K562 (cell line): ENCODE measurements at regions not wholly inside any gene's neighbourhood (a gene's known extent, or its start where the extent isn't known, plus 50 kb on each side); places are given as distances from the start of the nearest gene placed in this dataset.

Experiments
- CREB1 ChIP-seq, 2 experiments: sonication (generic) in 1 of 2; formaldehyde crosslinking in 1 of 2; IDR thresholded peaks; 2 replicates each; pipeline versions ENCODE4 v1.6.1 to v1.8.0; 2012 to 2022; ENCODE audit warnings: inconsistent platforms in 1 of 2, mild to moderate bottlenecking in 1 of 2, missing genetic modification reagents in 1 of 2, moderate library complexity in 1 of 2
- ELF2 ChIP-seq: fragments of 250-450 bp; sonication (Bioruptor Pico); IDR thresholded peaks from 2 replicates; pipeline ENCODE4 v1.5.0; 2021; ENCODE audit warnings: mild to moderate bottlenecking
- GABPA ChIP-seq: fragments of 200-800 bp; sonication (Bioruptor generic); conservative IDR thresholded peaks from 2 replicates; pipeline ENCODE4 v1.6.1; 2016; ENCODE audit warnings: low read depth, missing genetic modification characterization, missing compliant biosample characterization
- JUND ChIP-seq, 2 experiments: IDR thresholded peaks; 2 replicates in 1 of 2; 3 replicates in 1 of 2; pipeline ENCODE4 v1.6.1; 2011; ENCODE audit warnings: borderline replicate concordance in 2 of 2, low read depth in 2 of 2, low read length in 2 of 2, improper control_type of control experiment in 1 of 2, missing biosample characterization in 1 of 2, missing genetic modification characterization in 1 of 2, missing genetic modification reagents in 1 of 2
- LARP7 ChIP-seq: fragments of 450-650 bp; IDR thresholded peaks from 2 replicates; pipeline ENCODE4 v1.6.1; 2016
- MAZ ChIP-seq, 2 experiments: fragments of 450-650 bp in 1 of 2; sonication (generic) in 1 of 2; formaldehyde crosslinking; IDR thresholded peaks in 1 of 2; conservative IDR thresholded peaks in 1 of 2; 2 replicates each; pipeline versions ENCODE4 v1.4.0 to v1.5.0; 2020; ENCODE audit warnings: mild to moderate bottlenecking in 1 of 2, missing genetic modification reagents in 1 of 2
- NFRKB ChIP-seq: fragments of 450-650 bp; IDR thresholded peaks from 2 replicates; pipeline ENCODE4 v1.6.1; 2016; ENCODE audit warnings: low read depth
- TAF1 ChIP-seq: IDR thresholded peaks from 2 replicates; pipeline ENCODE4 v1.6.1; 2011; ENCODE audit warnings: mild to moderate bottlenecking, low read length, moderate library complexity; ENCODE audit not compliant: insufficient read depth, control insufficient read depth, severe bottlenecking; ENCODE audit errors: extremely low read depth
- TEAD4 ChIP-seq, 2 experiments: sonication (generic) in 1 of 2; formaldehyde crosslinking in 1 of 2; IDR thresholded peaks; 2 replicates each; pipeline versions ENCODE4 v1.6.1 to v1.8.0; 2012 to 2022; ENCODE audit warnings: borderline replicate concordance in 1 of 2, inconsistent platforms in 1 of 2, low read length in 1 of 2, mild to moderate bottlenecking in 1 of 2, missing genetic modification reagents in 1 of 2
- TF ChIP-seq, protein P1 (sequence below), 3 experiments: IDR thresholded peaks in 2 of 3; conservative IDR thresholded peaks in 1 of 3; 2 replicates each; pipeline ENCODE4 v1.5.1; 2011 to 2012; ENCODE audit warnings: low read length in 3 of 3, mild to moderate bottlenecking in 3 of 3, control low read depth in 2 of 3, improper control_type of control experiment in 1 of 3, inconsistent platforms in 1 of 3, low read depth in 1 of 3, mixed read lengths in 1 of 3, moderate library complexity in 1 of 3; ENCODE audit not compliant: insufficient read depth in 2 of 3
- TF ChIP-seq, protein P2 (sequence below): sonication (generic); formaldehyde crosslinking; IDR thresholded peaks from 2 replicates; pipeline ENCODE4 v1.8.1; 2023; ENCODE audit warnings: mild to moderate bottlenecking, missing genetic modification reagents
- TF ChIP-seq, protein P3 (sequence below): sonication (generic); formaldehyde crosslinking; IDR thresholded peaks from 2 replicates; pipeline ENCODE4 v1.8.1; 2023; ENCODE audit warnings: mild to moderate bottlenecking, missing genetic modification reagents
- TF ChIP-seq, protein P4 (sequence below): sonication (generic); formaldehyde crosslinking; IDR thresholded peaks from 2 replicates; pipeline ENCODE4 v1.8.0; 2022; ENCODE audit warnings: mild to moderate bottlenecking, low read depth, missing genetic modification reagents

DNA sequence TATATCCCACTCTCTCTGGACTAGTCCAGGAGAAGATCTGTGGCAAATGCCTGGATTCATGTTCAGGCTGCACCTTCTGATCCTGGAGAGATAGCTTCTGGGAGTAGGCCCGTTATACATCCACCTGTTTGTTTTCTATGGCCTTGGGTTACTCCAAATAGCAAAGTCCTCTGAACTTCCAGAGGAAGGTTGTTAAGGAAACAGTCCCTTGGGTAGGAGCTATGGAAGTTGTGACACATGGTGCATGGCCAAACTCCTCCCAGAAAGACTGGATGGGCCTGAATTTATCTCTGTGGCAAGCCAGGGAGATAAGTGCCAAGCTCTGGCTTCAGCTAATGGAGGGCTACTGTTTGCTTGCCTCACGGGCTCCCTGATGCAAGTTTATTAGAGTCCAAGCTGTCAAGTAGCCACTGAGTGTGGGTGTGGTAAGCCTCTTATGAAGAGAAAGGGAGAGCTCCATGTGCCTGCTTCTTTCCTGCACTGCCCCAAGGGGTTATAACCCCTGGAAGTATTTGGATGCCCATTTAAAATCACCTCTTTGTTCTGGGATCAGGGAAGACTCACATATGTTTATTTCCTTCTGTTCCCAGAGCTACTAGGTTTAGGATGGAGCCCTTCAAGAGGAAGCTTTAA lies 328.7 kb upstream of the ATP11B start:
- TF ChIP-seq TEAD4 (IDR thresholded peaks at IDR 0.05; ENCODE audit: low read length) (no peak), TEAD4 (CRISPR knock-in tag; IDR thresholded peaks at IDR 0.05; ENCODE audit: borderline replicate concordance) (no peak), NFRKB (no peak), MAZ (CRISPR knock-in tag; conservative IDR thresholded peaks at IDR 0.05 in 1 of 2, IDR thresholded peaks at IDR 0.05 in 1 of 2) (no peak), CREB1 (IDR thresholded peaks at IDR 0.05) (no peak), CREB1 (CRISPR knock-in tag; IDR thresholded peaks at IDR 0.05) (no peak), GABPA (no peak), ELF2 (CRISPR knock-in tag) (no peak), JUND (IDR thresholded peaks at IDR 0.05; ENCODE audit: borderline replicate concordance, low read depth, low read length) (no peak), JUND (tag; IDR thresholded peaks at IDR 0.05; ENCODE audit: borderline replicate concordance, low read depth, low read length) (no peak), LARP7 (no peak), TAF1 (no peak)
- TF ChIP-seq, protein P1, sequence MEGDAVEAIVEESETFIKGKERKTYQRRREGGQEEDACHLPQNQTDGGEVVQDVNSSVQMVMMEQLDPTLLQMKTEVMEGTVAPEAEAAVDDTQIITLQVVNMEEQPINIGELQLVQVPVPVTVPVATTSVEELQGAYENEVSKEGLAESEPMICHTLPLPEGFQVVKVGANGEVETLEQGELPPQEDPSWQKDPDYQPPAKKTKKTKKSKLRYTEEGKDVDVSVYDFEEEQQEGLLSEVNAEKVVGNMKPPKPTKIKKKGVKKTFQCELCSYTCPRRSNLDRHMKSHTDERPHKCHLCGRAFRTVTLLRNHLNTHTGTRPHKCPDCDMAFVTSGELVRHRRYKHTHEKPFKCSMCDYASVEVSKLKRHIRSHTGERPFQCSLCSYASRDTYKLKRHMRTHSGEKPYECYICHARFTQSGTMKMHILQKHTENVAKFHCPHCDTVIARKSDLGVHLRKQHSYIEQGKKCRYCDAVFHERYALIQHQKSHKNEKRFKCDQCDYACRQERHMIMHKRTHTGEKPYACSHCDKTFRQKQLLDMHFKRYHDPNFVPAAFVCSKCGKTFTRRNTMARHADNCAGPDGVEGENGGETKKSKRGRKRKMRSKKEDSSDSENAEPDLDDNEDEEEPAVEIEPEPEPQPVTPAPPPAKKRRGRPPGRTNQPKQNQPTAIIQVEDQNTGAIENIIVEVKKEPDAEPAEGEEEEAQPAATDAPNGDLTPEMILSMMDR (IDR thresholded peaks at IDR 0.05 in 2 of 3, conservative IDR thresholded peaks at IDR 0.05 in 1 of 3; ENCODE audit: insufficient read depth in 2 of 3, low read depth in 1 of 3, low read length in 3 of 3), result no peak
- TF ChIP-seq, protein P2, sequence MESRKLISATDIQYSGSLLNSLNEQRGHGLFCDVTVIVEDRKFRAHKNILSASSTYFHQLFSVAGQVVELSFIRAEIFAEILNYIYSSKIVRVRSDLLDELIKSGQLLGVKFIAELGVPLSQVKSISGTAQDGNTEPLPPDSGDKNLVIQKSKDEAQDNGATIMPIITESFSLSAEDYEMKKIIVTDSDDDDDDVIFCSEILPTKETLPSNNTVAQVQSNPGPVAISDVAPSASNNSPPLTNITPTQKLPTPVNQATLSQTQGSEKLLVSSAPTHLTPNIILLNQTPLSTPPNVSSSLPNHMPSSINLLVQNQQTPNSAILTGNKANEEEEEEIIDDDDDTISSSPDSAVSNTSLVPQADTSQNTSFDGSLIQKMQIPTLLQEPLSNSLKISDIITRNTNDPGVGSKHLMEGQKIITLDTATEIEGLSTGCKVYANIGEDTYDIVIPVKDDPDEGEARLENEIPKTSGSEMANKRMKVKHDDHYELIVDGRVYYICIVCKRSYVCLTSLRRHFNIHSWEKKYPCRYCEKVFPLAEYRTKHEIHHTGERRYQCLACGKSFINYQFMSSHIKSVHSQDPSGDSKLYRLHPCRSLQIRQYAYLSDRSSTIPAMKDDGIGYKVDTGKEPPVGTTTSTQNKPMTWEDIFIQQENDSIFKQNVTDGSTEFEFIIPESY (CRISPR knock-in tag), result no peak
- TF ChIP-seq, protein P3, sequence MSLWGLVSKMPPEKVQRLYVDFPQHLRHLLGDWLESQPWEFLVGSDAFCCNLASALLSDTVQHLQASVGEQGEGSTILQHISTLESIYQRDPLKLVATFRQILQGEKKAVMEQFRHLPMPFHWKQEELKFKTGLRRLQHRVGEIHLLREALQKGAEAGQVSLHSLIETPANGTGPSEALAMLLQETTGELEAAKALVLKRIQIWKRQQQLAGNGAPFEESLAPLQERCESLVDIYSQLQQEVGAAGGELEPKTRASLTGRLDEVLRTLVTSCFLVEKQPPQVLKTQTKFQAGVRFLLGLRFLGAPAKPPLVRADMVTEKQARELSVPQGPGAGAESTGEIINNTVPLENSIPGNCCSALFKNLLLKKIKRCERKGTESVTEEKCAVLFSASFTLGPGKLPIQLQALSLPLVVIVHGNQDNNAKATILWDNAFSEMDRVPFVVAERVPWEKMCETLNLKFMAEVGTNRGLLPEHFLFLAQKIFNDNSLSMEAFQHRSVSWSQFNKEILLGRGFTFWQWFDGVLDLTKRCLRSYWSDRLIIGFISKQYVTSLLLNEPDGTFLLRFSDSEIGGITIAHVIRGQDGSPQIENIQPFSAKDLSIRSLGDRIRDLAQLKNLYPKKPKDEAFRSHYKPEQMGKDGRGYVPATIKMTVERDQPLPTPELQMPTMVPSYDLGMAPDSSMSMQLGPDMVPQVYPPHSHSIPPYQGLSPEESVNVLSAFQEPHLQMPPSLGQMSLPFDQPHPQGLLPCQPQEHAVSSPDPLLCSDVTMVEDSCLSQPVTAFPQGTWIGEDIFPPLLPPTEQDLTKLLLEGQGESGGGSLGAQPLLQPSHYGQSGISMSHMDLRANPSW (CRISPR knock-in tag), result no peak
- TF ChIP-seq, protein P4, sequence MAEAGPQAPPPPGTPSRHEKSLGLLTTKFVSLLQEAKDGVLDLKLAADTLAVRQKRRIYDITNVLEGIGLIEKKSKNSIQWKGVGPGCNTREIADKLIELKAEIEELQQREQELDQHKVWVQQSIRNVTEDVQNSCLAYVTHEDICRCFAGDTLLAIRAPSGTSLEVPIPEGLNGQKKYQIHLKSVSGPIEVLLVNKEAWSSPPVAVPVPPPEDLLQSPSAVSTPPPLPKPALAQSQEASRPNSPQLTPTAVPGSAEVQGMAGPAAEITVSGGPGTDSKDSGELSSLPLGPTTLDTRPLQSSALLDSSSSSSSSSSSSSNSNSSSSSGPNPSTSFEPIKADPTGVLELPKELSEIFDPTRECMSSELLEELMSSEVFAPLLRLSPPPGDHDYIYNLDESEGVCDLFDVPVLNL, result no peak
